IMR-90 (cell line): ENCODE measurements at regions not wholly inside any gene's neighbourhood (a gene's known extent, or its start where the extent isn't known, plus 50 kb on each side); places are given as distances from the start of the nearest gene placed in this dataset.
A peak's percentile ranks its signal among the peaks of the same experiment; 100 is the strongest.

Source experiments
- ATAC-seq: fragments of 200-7000 bp; cut with Tn5 transposase; 2 replicates; pipeline ENCODE4 v1.9.1; 2020; ENCODE audit warnings: low read depth, mild to moderate bottlenecking, moderate library complexity
- BruUV-seq: library from RNA; stranded (reverse); fragments of 400-500 nt; replicated peaks from 2 replicates; lab custom pipeline; 2021; lab: Mats Ljungman, UMichigan
- CTCF ChIA-PET: fragments of 300-600 bp; formaldehyde crosslinking; extraction: SDS; loops from one replicate; lab custom pipeline; 2021; ENCODE audit warnings: antibody characterized with exemption; lab: Yijun Ruan, JAX
- POLR2A ChIA-PET: fragments of 300-600 bp; sonication (Branson Sonifier 250); formaldehyde crosslinking; loops from one replicate; lab custom pipeline; 2022; ENCODE audit warnings: antibody characterized with exemption; ENCODE audit not compliant: unreplicated experiment; lab: Charles Lee
- DNase-seq: peaks from one replicate; pipeline ENCODE4 v3.0.0; 2013
- H2AFZ ChIP-seq: replicated peaks from 2 replicates; pipeline ENCODE3; 2013; ENCODE audit warnings: low read length, mild to moderate bottlenecking; ENCODE audit not compliant: poor library complexity
- H2AK5ac ChIP-seq: 2 replicates; pipeline ENCODE4 v1.6.1; 2013; ENCODE audit warnings: low read depth, low read length, inconsistent platforms
- H2AK9ac ChIP-seq: replicated peaks from 2 replicates; pipeline ENCODE3; 2013; ENCODE audit warnings: mild to moderate bottlenecking, low read depth, low read length, moderate library complexity; ENCODE audit not compliant: poor library complexity
- H2BK120ac ChIP-seq: 2 replicates; pipeline ENCODE4 v1.6.1; 2013; ENCODE audit warnings: low read depth, low read length, inconsistent platforms
- H2BK15ac ChIP-seq: 3 replicates; pipeline ENCODE4 v1.6.1; 2013; ENCODE audit warnings: low read depth, low read length, inconsistent platforms
- H2BK20ac ChIP-seq: 2 replicates; pipeline ENCODE4 v1.6.1; 2013; ENCODE audit warnings: low read depth, mild to moderate bottlenecking, inconsistent platforms, low read length, moderate library complexity
- H2BK5ac ChIP-seq: 2 replicates; pipeline ENCODE4 v1.6.1; 2013; ENCODE audit warnings: mild to moderate bottlenecking, low read depth, low read length, inconsistent platforms; ENCODE audit not compliant: poor library complexity, severe bottlenecking
- H3K14ac ChIP-seq: replicated peaks from 2 replicates; pipeline ENCODE4 v1.6.1; 2013; ENCODE audit warnings: low read depth, low read length, inconsistent platforms
- H3K18ac ChIP-seq: 2 replicates; pipeline ENCODE4 v1.6.1; 2013; ENCODE audit warnings: low read depth, low read length, control low read depth
- H3K23ac ChIP-seq: 2 replicates; pipeline ENCODE4 v1.6.1; 2013; ENCODE audit warnings: low read depth, low read length, inconsistent platforms
- H3K27ac ChIP-seq: 2 replicates; pipeline ENCODE4 v1.5.1; 2013; ENCODE audit warnings: mild to moderate bottlenecking, control low read depth, low read length; ENCODE audit not compliant: insufficient read depth
- H3K27me3 ChIP-seq: 2 replicates; pipeline ENCODE4 v1.6.1; 2013; ENCODE audit warnings: low read length; ENCODE audit not compliant: control insufficient read depth, insufficient read depth
- H3K36me3 ChIP-seq: 2 replicates; pipeline ENCODE4 v1.6.1; 2013; ENCODE audit warnings: low read length, mixed read lengths; ENCODE audit not compliant: control insufficient read depth, insufficient read depth
- H3K4ac ChIP-seq: 2 replicates; pipeline ENCODE4 v1.6.1; 2013; ENCODE audit warnings: low read depth, low read length, inconsistent platforms
- H3K4me1 ChIP-seq: 2 replicates; pipeline ENCODE4 v1.6.1; 2013; ENCODE audit warnings: low read length, mixed read lengths; ENCODE audit not compliant: control insufficient read depth, insufficient read depth
- H3K4me2 ChIP-seq: 2 replicates; pipeline ENCODE4 v1.6.1; 2013; ENCODE audit warnings: low read depth, mild to moderate bottlenecking, control low read depth, low read length, moderate library complexity
- H3K4me3 ChIP-seq: 2 replicates; pipeline ENCODE4 v1.5.1; 2013; ENCODE audit warnings: low read depth, mild to moderate bottlenecking, control low read depth, low read length, moderate library complexity; ENCODE audit not compliant: insufficient read depth
- H3K56ac ChIP-seq: 2 replicates; pipeline ENCODE4 v1.6.1; 2013; ENCODE audit warnings: low read length, inconsistent platforms; ENCODE audit not compliant: insufficient read depth; ENCODE audit errors: extremely low read depth
- H3K79me1 ChIP-seq, 2 experiments: 2 replicates each; pipeline ENCODE4 v1.6.1; 2013; ENCODE audit warnings: low read length in 2 of 2, inconsistent platforms in 1 of 2, low read depth in 1 of 2
- H3K9ac ChIP-seq: 2 replicates; pipeline ENCODE4 v1.6.1; 2013; ENCODE audit warnings: low read depth, low read length, control low read depth
- H3K9me1 ChIP-seq: 2 replicates; pipeline ENCODE4 v1.6.1; 2013; ENCODE audit warnings: low read length, inconsistent platforms; ENCODE audit not compliant: insufficient read depth
- H3K9me3 ChIP-seq: 2 replicates; pipeline ENCODE4 v1.6.1; 2013; ENCODE audit warnings: low read length; ENCODE audit not compliant: control insufficient read depth, insufficient read depth
- H4K20me1 ChIP-seq: 2 replicates; pipeline ENCODE4 v1.6.1; 2013; ENCODE audit warnings: low read length, inconsistent platforms; ENCODE audit not compliant: insufficient read depth
- H4K5ac ChIP-seq: 2 replicates; pipeline ENCODE4 v1.6.1; 2013; ENCODE audit warnings: mild to moderate bottlenecking, low read depth, low read length, control low read depth
- H4K8ac ChIP-seq, 2 experiments: 2 replicates each; pipeline ENCODE4 v1.6.1; 2013; ENCODE audit warnings: low read depth in 2 of 2, low read length in 2 of 2, control low read depth in 1 of 2, inconsistent platforms in 1 of 2
- H4K91ac ChIP-seq: 2 replicates; pipeline ENCODE4 v1.6.1; 2013; ENCODE audit warnings: low read depth, low read length, inconsistent platforms; ENCODE audit not compliant: insufficient read depth
- BHLHE40 ChIP-seq: fragments of 150-350 bp; IDR thresholded peaks from 2 replicates; pipeline ENCODE4 v1.6.1; 2016; ENCODE audit warnings: mild to moderate bottlenecking, low read depth, low read length
- CHD1 ChIP-seq: IDR thresholded peaks from 2 replicates; pipeline ENCODE4 v1.6.1; 2012; ENCODE audit warnings: low read depth, low read length, improper control_type of control experiment
- FOS ChIP-seq: fragments of 150-350 bp; IDR thresholded peaks from 2 replicates; pipeline ENCODE4 v1.6.1; 2016; ENCODE audit warnings: low read depth, low read length
- MAZ ChIP-seq: IDR thresholded peaks from 2 replicates; pipeline ENCODE4 v1.6.1; 2012; ENCODE audit warnings: low read depth, mild to moderate bottlenecking, low read length, improper control_type of control experiment, moderate library complexity, borderline replicate concordance
- NFE2L2 ChIP-seq: fragments of 150-350 bp; IDR thresholded peaks from 2 replicates; pipeline ENCODE4 v1.6.1; 2016; ENCODE audit warnings: low read depth, mild to moderate bottlenecking, low read length
- POLR2A ChIP-seq: IDR thresholded peaks from 2 replicates; pipeline ENCODE4 v1.6.1; 2012; ENCODE audit warnings: mild to moderate bottlenecking, low read depth, low read length
- RFX5 ChIP-seq: IDR thresholded peaks from 2 replicates; pipeline ENCODE4 v1.8.0; 2012; ENCODE audit warnings: low read depth, mild to moderate bottlenecking, low read length, moderate library complexity
- SMC3 ChIP-seq: fragments of 150-350 bp; IDR thresholded peaks from 2 replicates; pipeline ENCODE4 v1.6.1; 2016; ENCODE audit warnings: low read depth, mild to moderate bottlenecking, antibody characterized with exemption, low read length, moderate library complexity
- WGBS, 2 experiments: methylation state at CpG; one replicate each; pipeline versions ENCODE4 v1.1.5 to v1.1.7; 2013; ENCODE audit warnings: missing lambda C conversion rate in 2 of 2; ENCODE audit not compliant: insufficient read length in 1 of 2; ENCODE audit errors: extremely low coverage in 2 of 2; 5-methylcytosine and 5-hydroxymethylcytosine counted together
- dilution Hi-C: fragments of 300-500 bp; cut with HindIII; formaldehyde crosslinking; loops from one replicate; pipeline ENCODE4 v1.14.3; 2018; ENCODE audit warnings: low sequenced_read_pairs; ENCODE audit not compliant: unreplicated experiment
- in situ Hi-C: fragments of 300-500 bp; cut with MboI; formaldehyde crosslinking; loops from 3 replicates; pipeline ENCODE4 v1.14.3; 2019; ENCODE audit warnings: low sequenced_read_pairs, inconsistent platforms, mixed read lengths
- intact Hi-C: fragments of 100-400 bp; cut with micrococcal nuclease; formaldehyde crosslinking; loops from 2 replicates; pipeline ENCODE4 v1.10.0; 2022

GRCh38 chr2:145739681-145740080 lies 1219.8 kb upstream of the ZEB2 start:
- Histone ChIP-seq H4K8ac (no peak overlapping the region), H4K20me1 (no peaks in the 10 kb centered on the region), H3K56ac (no peak overlapping the region), H2AK5ac (no peak overlapping the region), H3K9ac (no peak overlapping the region), H3K14ac (0 out of 2 replicates have a peak overlapping the region, but pooled peaks have one; percentile 9), H3K4me1 (peaks cover 2% of the 10 kb centered on the region; the same call in 1 of the 2 replicates), H2AK9ac (no peak overlapping the region), H3K4ac (no peak overlapping the region), H2BK15ac (no peak overlapping the region), H3K4me2 (no peak overlapping the region), H3K36me3 (no peaks in the 10 kb centered on the region), H3K9me3 (no peaks in the 10 kb centered on the region), H4K91ac (no peak overlapping the region), H3K9me1 (no peaks in the 10 kb centered on the region), H2BK120ac (no peak overlapping the region), H3K18ac (no peak overlapping the region), H3K27ac (no peak overlapping the region), H2AFZ (no peak overlapping the region), H3K27me3 (no peaks in the 10 kb centered on the region), H2BK5ac (no peak overlapping the region), H2BK20ac (no peak overlapping the region), H3K23ac (no peak overlapping the region), H4K5ac (no peak overlapping the region), H3K4me3 (no peak overlapping the region), H3K79me1 (no peaks in the 10 kb centered on the region)
- ATAC-seq, result no peak
- TF ChIP-seq MAZ, result no peak
- TF ChIP-seq POLR2A, result no peak
- TF ChIP-seq SMC3, result no peak
- TF ChIP-seq NFE2L2, result no peak
- TF ChIP-seq FOS, result no peak
- TF ChIP-seq CHD1, result no peak
- no peak for TF ChIP-seq RFX5
- TF ChIP-seq BHLHE40, result no peak
- DNase-seq, result no peak
- POLR2A ChIA-PET, result no interaction called here
- intact Hi-C loops, result no loop called here
- BruUV-seq, result no TSS peak
- CTCF ChIA-PET, result no interaction called here
- no CpG with 5 or more reads among the region's 1 CpG for WGBS, 2 experiments
- in situ Hi-C loops, result no loop called here
- dilution Hi-C loops, result no loop called here
